GM18511 (cell line): ENCODE measurements at regions not wholly inside any gene's neighbourhood (a gene's known extent, or its start where the extent isn't known, plus 50 kb on each side); places are given as distances from the start of the nearest gene placed in this dataset.

ENCODE experiments used
- ATAC-seq: cut with Tn5 transposase; IDR thresholded peaks from one replicate; pipeline ENCODE4 v1.9.1; 2021; ENCODE audit warnings: mild to moderate bottlenecking, moderate library complexity; ENCODE audit not compliant: unreplicated experiment

DNA sequence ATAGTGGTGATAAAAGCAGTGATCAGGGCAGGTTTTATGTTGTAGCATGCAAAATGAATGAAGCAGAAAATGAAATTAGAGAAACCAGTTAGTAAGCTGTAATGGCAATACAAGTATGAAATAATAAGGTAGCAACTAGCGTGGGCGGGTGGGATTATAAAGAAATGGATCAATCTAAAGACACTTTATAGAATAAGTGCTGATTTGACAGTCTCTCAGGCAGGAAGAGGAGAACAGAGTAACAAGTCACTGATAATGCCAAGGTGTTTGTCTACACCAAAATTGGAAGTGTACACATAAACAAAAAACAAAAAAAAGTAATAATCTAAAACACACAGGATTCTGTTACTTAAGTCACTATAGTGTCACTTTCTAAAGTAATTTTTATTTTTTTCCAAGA lies 51.0 kb upstream of the PCBP1 start:
- no peak for ATAC-seq

DNA sequence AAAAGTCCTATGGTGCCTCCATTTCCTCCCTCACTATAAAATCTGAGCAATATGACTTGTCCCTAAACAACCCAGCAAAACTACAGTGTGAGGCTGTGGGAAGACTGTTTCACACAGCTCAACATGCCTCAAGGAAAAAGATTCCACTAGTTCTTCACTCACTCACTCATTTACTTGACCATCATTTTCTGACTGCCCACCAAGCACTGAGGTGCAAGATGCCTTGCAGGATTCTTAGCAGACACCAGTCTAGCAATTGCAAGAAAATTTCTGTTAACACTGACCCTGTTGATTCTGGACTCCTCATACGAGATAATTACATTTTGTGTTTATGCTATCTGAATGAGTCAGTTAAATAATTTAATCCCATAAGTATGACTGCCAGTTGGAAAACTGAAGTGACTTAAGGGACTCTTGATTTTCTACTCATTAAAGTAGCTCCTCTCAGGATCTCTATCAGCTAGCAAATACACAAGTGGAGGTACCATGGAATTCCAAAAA lies 51.9 kb upstream of the PCBP1 start:
- ATAC-seq, result no peak

DNA sequence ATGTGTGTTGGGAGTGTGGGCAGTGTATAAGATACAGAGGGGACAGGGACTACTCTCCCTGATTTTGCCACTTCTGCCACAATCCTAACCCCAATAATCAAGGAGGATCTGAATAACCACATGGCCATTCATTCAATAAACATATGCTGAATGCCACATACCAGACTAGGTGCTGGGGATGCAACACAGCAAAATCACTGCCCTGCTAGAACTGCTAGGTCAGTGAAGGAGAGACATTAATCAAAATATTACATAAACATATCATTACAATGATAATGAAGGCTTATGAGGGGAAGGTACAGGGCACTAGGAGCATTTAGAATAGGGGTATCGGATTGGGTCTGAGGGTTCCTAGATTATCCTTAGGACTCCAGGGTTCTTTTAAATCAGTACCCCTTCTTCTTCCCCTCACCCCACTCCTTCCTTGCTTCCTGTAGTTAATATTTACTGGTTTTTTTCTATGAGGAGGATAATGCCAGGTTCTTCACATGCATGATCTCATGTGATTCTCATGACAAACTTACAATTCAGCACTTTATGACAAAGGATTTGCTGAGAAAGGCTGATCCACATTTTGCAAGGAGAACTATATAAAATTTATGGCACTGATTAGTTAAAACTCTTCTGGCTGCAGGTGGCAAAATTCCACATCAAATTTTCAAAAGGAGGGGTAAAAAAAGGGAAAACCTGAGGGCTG lies 56.4 kb upstream of the PCBP1 start:
- no peak for ATAC-seq

- ATAC-seq, result no peak
These were observed 57.4 kb upstream of the PCBP1 start for GRCh38 chr2:70029814-70030409.

DNA sequence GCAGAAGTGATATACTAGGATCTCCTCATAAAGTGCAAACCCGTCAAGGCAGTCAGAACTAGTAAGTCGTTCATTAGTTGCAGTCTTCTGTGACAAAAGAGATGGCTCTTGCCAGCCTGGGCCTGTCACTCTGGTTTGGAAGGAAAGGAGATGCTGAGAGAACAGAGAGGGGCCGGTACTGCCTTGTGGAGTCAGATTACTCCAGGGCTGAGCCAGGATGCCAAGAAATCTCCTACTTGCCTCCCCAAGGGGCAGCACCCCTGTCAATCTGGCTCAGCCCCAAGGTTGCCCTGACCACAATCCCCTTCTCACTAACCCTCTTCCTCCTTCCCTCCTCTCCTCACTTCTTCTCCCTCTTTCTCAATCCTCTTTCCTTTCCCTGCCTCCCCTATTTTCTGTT lies 62.9 kb upstream of the ASPRV1 start:
- ATAC-seq, result no peak

DNA sequence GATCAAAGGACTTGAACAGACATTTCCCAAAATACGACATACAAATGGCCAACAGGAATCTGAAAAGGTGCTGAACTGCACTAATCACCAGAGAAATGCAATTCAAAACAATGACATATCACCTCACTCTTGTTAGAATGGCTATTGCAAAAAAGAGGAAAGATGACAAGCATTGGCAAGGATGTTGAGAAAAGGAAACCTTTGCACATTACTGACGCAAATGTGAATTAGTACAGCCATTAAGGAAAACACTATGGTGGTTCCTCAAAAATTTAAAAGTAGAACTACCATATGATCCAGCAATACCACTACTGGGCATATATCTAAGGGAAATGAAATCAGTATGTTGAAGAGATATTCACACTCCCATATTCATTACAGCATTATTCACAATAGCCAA lies 57.7 kb upstream of the ASPRV1 start:
- ATAC-seq, result no peak

DNA sequence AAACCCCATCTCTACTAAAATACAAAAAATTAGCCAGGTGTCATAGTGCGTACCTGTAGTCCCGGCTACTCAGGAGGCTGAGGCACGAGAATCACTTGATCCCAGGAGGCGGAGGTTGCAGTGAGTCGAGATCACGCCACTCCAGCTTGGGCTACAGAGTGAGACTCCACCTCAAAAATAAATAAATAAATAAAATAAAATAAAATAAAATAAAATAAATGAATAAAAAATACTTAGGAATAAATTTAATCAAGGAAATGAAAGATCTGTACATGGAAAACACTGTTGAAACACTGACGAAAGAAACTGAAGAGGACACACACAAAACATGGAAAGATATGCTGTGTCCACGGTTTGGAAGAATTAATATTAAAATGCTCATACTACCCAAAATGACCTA lies 56.5 kb upstream of the ASPRV1 start:
- no peak for ATAC-seq

GRCh38 chr2:70014959-70015358 lies 53.5 kb upstream of the ASPRV1 start:
- peak; percentile 71 for ATAC-seq

- ATAC-seq, result no peak
These were observed 51.5 kb upstream of the ASPRV1 start for GRCh38 chr2:70012887-70013286.

DNA sequence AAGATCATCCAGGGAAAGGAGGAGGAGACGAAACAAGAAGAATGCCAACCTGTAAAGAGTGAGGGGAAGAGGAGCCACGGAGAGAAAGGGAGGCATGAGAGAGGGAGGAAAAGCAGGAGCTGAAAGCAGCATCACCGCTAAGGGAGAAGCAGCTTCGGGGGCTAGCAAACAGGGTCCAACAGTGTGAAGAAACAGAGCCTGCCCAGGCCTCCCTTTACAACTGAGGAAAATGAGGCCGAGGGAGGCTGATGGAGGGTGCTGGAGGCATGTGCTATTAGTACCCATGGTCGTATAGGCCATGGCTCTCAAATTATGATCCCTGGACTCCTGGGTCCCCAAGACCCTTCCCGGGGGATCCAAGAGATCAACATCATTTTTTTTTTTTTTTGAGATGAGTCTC lies 50.4 kb upstream of the ASPRV1 start:
- no peak for ATAC-seq

DNA sequence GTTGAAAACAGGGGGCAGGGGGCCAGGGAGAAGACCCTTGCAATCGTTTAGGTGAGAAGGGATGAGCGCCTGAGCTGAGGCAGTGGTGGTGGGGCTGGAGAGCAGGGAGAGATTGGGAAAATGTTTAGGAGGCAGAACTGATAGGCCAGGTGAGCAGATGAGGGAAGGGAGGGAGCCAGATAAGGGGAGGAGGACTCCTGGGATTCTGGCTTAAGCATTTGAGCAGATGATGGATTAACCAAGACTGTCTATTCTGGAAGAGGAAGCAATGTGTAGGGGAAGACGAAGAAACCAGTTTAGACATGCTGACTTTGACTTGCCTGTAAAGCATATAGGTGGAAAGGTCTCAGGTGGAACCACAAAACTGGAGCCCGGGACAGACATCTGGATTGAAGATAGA lies 49.9 kb upstream of the ASPRV1 start:
- no peak for ATAC-seq
